MV-4-11 (cell line): ENCODE measurements at regions not wholly inside any gene's neighbourhood (a gene's known extent, or its start where the extent isn't known, plus 50 kb on each side); places are given as distances from the start of the nearest gene placed in this dataset.
"Not testable (repeated sequence)": the region's sequence is repeated elsewhere in the genome, so short reads cannot be mapped to it uniquely, and the experiment has no call there.

Experiments used
- DNase-seq: peaks from one replicate; lab custom pipeline; 2025; lab: John Stamatoyannopoulos, UW

DNA sequence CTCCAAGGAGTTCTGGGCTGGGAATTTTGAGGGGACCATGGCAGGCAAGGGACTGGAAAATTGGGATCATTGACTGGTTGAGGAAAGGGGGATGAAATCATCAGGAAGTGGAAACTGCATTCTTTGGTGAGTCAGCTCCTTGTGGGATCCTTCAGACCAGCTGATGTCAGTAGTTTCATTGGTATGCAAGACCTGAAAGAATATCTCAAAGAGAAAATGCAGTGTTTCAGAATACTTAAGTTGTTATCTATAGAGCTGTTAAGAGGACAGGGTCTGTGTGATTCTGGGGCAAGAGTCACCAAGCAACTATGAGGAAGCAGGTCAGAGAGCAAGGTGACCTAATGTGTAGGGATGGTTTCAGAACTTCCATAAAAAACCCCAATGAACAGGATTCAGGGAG, 595.9 kb upstream of the AUTS2 start:
- DNase-seq = no peak

DNA sequence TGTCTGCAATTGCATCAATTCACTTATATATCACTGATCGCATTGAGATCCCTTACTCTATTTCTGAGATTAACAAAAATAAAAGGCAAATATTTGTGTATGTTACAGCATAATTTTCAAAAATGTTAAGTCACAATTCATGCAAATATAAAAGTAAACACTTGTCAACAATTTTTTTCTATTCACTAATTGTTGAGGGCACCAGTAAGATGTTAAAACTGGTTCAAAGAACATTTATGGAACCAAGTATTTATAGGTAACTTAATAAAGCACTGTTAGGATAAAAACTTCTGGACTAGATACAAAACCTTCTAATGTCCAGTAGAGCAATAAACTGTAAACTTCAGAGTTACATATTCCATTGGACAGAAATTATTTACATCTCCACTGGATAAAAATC, 586.1 kb upstream of the AUTS2 start:
- DNase-seq = no peak

DNA sequence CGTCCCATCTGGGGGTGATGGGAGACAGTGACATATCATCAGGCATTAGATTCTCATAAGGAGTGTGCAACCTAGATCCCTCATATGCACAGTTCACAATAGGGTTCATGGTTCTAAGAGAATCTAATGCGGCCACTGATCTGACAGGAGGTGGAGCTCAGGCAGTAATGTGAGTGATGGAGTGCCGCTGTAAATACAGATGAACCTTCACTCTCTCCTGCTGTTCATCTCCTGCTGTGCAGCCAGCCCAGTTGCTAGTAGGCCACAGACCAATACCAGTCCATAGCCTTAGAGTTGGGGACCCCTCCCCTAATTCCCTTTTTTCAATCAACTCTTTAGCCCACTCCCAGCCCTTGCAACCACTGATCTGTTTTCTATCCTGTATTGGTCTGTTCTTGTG, 581.1 kb upstream of the AUTS2 start:
- no peak for DNase-seq

DNA sequence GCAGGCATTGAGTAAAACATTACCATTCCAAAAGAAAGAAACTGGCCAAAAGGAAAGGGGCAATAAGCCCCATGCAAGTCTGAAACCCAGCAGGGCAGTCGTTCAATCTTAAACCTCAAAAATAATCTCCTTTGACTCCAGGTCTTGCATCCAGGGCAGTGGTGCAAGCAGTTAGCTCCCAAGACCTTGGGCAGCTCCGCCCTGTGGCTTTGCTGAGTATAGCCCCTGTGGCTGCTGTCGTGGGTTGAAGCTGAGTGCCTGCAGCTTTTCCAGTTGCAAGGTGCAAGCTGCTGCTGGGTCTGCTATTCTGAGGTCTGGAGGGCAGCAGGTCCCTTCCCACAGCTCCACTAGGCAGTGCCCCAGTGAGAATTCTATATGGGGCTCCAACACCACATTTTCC, 580.1 kb upstream of the AUTS2 start:
- DNase-seq = no peak

DNA sequence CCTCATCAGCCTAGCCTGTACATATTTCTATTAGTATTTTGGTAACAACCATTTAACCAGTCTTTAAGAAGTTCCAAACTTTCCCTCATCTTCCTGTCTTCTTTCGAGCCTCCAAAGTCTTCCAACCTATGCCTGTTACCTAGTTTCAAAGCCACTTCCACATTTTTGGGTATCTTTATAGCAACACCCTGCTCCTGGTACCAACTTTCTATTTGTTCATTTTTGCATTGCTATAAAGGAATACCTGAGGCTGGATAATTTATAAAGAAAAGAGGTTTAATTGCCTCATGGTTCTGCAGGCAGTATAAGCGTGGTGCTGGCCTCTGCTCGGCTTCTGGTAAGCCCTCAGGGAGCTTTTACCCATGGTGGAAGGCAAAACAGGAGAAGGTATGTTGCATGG, 578.8 kb upstream of the AUTS2 start:
- DNase-seq = no peak

DNA sequence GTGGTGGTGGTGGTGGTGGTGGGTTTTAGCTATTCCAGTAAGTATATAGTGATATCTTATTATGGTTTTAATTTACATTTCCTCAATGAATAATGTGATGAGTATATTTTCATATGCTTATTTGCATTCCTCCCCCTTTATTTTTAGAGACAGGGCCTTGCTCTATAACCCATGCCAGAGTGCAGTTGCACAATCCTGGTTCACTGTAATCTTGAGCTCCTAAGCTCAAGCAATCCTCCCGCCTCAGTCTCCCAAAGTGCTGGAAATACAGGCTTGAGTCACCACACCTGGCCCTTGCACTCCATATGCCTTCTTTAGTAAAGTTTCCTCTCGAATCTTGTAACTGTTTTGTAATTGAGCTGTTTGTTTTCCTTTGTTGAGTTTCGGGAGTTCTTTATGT, 577.7 kb upstream of the AUTS2 start:
- no peak for DNase-seq

DNA sequence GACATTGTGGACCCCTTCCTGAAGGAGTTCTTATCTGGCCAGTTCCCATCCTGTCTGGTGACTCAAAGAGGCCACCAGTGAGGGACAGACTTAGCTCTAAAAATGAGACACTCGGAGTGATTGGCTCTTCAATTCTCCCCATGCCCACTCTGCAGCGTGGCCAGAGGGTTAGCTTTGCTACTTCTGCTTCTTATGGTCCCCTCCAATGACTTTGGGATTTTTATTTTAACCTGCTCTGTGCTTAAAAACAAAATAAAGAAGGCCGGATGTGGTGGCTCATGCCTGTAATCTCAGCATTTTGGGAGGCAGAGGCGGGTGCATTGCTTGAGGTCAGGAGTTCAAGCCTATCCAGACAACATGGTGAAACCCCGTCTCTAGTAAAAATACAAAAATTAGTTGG, 573.0 kb upstream of the AUTS2 start:
- DNase-seq = no peak

DNA sequence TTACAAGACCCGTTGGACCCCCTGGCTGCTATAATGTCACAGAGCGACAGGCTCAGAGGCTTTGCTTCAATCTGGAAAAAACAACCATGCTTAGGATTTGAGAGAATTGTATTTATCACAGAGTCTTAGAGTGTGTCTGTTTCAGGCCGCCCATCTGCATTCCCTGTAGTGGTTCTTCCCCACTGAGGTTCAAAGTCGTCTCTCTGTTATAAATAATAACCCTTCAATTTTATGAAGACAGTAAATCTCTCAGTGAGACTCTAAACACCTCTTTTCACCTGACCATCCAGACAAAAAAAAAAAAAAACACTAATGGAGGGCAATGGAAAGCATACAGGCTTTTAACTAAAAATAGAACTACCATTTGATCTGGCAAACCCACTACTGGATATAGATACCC, 565.4 kb upstream of the AUTS2 start:
- DNase-seq = no peak

DNA sequence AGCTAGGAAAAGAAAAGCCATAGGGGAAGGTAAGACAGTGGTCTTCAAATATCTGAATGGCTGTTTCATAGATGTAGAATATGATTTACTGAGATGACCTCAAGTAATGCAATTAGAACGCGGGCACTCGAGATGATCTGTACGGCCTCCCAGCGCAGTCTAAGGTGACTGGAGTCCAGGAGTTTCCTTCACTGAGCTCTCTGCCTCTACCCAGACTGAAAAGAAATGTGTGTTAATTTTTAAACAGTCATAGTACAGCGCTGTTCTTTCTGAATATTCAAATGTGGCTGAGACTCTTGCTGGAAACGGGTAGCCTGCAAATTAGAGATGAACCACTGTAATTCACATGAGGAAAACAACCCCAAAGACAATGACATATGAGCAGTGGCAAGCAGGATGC, 562.4 kb upstream of the AUTS2 start:
- DNase-seq = no peak

DNA sequence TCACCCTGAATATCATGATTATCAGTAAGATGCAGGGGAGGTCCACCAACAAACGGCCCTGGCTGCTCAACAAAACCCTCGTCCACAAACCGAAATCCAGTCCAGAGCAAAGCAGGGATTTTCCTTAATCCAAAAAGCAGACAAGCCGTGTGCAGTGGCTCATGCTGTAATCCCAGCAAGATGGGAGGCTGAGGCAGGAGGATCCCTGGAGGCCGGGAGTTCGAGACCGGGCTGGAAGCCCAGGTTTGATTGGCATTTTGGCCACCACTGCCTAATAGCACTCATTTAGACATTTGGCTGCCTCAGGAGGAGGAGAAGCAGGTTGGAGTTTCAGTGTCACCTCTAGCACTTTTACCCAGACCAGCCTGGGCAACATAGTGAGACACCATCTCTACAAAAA, 562.0 kb upstream of the AUTS2 start:
- DNase-seq = no peak

DNA sequence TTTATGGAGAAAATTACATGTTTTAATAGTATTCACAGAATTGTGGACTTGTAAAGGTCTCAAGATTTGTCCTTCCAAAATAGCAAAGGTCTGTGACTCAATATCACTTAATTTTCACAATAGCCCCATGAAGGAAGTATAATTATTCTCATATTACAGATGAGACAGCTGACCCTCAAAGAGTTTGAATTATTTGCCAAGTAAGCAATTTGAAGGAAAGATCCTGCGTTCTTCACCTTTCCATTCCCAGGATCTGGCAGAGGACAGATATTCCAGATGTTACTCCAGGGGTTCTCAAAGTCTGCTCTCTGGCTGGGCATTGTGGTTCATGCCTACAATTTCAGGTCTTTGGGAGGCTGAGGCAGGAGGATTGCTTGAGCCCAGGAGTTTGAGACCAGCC, 559.4 kb upstream of the AUTS2 start:
- no peak for DNase-seq

DNA sequence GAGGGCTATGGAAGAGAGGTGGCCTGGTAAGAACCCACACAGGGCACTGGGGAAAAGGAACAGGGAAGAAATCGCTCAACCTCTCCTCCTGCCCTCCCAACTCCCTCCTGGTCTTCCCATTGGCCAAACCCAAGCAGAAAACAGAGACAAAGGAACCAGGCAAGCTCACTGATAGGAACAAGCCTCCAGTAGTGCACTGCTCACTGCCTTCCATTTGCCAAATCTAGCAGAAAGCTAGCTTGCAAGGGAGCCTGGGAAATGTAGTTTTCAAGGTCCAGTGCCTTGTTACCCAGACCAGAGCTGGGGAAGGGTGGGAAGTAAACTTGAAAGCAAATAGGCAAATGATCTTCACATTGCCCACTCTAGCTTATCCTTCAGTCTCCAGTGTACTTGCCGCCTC, 556.1 kb upstream of the AUTS2 start:
- no peak for DNase-seq

DNA sequence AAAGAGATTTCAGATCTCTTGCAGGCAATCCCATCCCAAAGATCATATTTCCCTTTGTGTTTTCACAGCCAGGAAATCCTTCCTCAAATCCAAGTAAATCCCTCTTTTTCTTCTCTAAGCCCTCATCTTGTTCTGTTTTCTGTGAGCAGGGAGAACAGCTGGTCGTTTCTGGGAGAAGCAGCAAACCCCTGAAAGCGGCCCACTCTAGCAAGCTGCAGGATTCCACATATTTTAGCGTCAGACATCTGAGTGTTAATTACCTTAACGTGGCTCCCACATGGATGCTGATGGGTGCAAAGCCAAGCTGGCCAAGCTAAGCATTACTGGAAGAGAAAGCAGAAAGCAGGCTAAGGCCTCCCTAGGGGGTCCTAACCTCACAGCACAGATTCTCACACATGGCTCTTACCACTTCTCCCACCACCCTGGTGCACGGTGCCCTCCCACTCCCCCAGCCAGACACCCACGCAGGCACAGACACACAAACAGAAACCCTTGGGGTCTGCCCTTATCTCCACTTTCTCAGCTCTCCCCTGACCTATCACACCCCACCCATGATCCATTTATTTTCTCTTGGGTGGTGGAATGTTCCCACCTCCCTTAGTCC, 551.0 kb upstream of the AUTS2 start:
- DNase-seq = no peak

DNA sequence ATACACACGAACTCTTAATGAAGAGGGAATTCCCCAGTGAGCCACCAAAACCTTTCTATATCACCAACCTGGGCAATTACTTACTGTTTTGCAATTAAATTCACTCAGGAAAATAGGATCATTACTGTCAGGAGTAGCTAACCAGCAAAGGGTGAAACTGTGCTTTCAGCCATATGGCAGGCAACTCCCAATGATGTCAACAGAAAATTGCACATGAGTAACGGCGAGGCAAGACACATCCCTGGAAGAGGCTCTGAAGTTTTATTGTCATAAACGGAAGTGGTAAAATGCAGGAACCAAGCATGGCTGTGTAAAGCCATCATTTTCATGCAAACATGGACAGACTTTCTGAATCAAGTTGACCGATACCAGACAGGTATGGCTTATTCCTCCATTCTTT, 548.9 kb upstream of the AUTS2 start:
- no peak for DNase-seq

DNA sequence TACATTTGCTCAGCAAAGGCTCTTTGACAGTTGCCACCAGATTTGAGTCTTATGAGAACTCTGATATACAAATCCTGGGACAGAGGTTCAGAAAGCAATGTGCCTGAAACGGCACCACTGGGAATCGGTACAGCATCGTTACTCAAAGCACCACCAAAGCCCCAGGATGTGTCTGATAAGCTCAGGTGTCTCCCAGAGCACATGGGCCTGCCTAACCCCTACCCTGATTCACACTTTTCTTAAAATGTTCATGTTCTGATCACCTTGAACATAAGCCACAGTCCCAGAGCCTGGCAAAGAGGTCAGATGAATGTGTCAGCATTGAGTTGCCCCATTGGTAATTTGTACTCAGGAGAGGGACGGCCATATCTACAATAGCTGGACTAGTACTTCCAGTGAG, 545.8 kb upstream of the AUTS2 start:
- no peak for DNase-seq

DNA sequence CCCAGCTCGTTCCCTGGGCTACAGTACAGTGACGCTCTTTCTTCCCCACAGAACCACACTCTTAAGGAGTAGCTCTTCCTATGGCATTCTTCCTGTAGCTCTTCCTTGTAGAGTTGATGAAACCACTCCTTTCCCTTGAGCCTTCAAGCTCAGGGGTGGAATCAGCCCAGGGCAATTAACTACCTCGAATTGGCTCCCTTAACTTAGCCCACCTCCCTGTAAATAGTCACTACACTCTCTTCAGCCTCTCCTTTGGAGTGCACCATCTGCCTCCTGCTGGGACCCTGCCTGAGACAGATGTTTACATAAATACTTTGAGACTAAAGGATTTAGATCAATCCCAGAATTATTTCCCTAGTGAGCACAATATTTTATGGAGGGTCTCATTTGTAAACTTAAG, 537.8 kb upstream of the AUTS2 start:
- no peak for DNase-seq

DNA sequence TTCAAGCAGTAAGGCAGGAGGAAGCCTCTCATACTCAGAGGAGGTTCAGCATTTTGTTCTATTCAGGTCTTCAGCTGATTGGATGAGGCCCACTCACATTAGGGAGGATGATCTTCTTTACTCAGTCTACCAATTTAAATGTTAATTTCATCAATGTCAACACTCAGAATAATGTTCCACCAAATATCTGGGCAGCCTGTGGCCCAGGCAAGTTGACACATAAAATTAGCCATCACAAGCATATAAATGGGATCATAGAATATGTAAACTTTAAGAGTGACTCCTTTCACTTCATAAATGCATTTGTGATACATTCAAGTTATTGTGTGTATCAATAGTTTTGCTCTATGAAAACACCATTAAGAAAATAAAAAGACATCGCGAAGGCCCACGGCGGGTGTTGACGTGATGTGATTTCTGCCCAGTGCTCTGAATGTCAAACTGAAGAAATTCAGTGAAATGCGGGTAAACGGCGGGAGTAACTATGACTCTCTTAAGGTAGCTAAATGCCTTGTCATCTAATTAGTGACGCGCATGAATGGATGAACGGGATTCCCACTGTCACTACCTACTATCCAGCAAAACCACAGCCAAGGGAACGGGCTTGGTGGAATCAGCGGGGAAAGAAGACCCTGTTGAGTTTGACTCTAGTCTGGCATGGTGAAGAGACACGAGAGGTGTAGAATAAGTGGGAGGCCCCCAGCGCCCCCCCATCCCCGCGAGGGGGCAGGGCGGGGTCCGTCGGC, 536.1 kb upstream of the AUTS2 start:
- no peak for DNase-seq

DNA sequence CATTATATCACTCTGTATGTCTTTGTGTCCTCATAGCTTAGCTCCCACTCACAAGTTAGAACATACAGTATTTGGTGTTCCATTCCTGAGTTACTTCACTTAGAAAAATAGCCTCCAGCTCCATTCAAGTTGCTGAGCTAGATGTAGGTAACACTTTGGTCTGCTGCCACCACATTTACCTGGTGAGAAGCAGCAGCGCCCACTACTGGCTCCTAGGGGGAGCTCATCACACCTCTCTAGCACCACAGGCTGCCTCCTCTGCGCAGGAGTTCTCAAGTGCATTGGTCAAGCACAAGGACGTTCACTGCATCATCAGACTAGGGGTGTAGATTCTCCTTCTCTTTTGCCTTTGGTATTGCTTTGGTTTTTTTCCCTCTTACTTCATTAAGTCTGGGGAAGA, 530.9 kb upstream of the AUTS2 start:
- no peak for DNase-seq

DNA sequence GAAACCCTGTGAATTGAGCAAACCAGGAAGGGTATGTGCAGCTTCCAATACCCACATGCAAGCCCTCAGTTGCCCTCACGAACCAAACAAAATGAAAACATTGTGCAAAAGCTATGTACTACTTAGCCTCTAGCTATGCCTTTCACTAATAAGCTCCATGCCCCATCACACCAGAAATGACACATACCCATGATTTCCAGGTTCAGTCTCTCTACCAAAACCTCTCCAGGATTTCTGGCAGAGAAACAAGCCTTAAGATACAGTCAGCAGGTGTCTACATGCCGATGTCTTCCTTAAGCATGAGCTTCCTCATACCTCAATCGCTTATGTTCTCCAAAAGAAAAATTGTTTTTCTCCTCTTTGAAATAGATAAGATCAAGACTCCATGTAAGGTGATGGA, 527.8 kb upstream of the AUTS2 start:
- no peak for DNase-seq

DNA sequence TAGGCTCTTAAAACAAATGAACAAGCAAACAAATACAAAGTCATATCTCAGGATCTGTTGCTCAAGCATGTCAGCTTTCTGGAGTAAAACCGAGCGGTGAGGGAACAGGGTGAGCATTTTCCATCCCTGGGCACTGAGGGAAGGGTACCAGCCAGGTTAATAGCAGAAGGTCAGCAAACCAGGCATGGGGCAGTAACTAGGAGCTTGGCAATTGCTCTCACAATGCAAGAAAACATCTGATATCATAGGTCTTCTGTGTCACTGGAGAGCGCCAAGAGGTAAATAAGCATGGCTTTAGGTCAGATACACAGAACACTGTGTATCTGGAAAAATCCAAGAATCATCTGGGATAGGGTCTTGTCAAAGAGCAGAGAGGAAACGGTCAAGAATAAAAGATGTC, 521.7 kb upstream of the AUTS2 start:
- DNase-seq = no peak

DNA sequence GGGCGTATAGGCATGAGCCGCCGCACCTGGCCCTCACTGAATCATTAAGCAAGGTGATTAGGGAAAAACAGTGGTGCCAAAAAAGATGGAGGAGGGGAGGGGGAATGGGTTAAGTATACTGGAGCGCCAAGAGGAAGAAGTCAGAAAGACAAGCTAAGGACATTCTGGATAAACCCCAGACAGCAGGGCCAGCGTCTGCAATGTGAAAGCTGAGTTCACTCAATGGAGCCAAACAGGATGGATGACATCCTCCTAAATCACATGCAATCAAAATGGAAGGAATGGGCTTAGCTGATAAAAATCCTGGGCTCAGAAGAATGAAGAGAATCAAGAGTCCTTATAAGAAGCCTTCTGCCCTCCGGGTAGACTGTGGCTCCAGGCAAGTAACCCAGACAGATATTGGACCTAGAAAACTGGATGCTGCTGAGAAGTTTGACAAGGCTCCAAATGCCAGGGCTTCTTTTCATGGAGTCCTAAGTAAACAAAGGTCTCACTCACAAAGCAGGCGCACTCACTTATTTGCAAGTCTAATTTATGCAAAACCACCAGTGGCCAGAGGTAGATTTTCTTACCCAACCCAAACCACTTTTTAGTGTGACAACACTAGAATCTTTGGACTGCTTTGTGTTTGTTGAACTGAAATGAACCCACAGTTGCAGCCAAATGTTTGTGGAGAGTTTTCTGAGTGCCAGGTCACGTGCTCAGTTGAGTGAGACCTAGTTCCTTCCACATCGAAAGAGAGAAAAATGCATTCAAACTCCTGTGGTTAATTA, 519.1 kb upstream of the AUTS2 start:
- DNase-seq = peak; percentile 32

DNA sequence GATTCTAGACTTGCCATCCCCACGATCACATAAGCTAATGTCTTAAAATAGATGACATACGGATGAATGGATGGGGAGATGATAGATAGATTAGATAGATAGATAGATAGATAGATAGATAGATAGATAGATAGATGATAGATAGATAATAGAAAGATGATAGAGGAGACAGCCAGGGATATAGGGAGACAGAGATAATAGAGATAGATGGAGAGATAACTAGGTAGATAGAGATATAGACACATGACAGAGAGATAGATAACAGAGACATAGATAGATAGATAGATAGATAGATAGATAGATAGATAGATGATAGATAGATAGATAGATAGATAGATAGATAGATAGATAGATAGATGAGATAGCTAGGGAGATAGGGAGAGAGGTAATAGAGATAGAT, 511.0 kb upstream of the AUTS2 start:
- DNase-seq = not testable (repeated sequence)

DNA sequence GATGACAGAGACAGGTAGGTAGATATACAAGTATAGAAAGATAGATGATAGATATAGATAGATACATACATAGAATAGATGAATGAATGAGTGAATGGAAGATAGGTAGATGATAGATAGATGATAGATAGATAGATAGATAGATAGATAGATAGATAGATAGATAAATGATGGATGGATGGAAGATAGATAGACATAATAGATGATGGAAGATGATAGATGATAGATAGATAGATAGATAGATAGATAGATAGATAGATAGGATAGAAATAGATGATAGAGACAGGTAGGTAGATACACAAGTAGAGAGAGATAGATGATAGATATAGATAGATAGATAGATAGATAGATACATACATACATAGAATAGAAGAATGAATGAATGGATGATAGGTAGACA, 510.1 kb upstream of the AUTS2 start:
- DNase-seq = no peak

DNA sequence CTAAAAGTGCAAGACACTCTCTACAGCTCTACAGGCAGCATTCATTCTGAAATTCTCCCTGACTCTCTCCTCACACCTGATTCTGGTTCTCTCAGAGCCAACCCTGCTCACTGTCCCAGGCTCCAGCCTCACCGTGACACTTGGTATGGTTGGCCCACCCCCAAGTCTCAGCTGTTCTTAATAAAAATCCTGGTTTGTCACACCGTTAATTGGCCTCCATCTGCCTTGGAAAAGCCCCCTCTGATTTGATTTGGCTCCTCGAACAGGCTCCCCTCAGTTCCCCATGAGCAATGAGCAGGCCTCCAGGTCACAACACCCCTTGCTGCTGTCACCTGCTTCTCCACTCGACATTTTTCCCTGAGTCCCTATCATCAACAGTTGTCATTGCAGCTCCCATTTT, 507.3 kb upstream of the AUTS2 start:
- DNase-seq = no peak
